HG03354 (cell line): ENCODE measurements at regions not wholly inside any gene's neighbourhood (a gene's known extent, or its start where the extent isn't known, plus 50 kb on each side); places are given as distances from the start of the nearest gene placed in this dataset.

Experiments used
- ATAC-seq: cut with Tn5 transposase; IDR thresholded peaks from one replicate; pipeline ENCODE4 v1.9.1; 2021; ENCODE audit warnings: mild to moderate bottlenecking; ENCODE audit not compliant: unreplicated experiment, poor library complexity, severe bottlenecking

DNA sequence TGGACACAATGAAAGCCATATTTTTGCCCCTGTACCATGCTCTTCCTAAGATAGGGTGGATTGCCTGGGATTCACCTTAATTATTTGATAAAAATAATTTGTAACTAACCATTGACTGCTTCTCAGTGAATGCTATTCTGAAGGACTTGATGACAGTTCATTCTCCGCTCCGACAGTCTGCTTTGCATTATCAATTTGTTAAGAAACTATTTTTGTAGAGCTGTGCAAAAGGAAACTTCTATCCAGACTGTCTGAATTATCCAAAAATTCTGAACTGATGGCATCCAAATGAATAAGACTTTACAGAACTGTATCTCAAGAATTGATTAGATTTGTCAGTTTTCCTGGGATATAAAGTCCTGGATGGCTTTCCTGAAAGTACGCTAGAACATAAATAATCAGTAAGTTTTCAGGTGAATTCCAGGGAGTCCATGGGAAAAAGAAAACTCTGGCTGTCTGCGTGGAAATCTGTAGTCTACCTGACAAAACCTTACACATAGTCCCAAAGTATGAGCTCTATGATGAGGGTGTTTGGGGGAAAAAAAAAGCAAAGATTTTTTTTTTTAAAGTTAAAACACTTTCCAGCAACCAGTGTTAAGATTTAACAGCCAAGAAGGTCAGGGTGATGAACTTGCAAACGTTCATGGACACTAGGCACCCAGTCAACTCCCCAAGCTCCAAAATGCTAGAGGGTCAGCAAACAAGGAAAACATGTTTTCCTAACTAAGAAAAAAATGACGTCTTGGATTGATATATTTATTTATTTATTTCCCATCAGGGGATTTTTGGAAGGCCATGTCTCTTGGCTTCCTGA, 291.1 kb upstream of the TBX3 start:
- ATAC-seq, result no peak

DNA sequence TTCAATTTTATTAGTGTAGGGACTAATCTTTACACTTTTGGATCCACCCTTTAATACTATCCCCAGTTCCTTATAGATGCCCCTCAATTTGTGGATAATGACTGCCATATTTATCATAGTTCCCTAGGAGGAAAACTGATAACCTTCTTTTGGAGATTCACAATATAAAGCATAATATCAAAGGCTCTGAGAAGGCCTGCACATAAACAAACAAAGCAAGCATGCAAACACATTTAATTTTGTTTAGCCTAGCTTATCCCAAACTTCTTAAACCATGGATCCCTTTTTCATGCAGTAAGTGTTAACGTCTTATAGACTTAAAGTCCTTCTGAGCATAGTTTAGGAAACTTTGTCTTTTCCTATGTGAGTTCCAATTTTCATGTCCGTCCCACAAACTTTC, 290.4 kb upstream of the TBX3 start:
- no peak for ATAC-seq

DNA sequence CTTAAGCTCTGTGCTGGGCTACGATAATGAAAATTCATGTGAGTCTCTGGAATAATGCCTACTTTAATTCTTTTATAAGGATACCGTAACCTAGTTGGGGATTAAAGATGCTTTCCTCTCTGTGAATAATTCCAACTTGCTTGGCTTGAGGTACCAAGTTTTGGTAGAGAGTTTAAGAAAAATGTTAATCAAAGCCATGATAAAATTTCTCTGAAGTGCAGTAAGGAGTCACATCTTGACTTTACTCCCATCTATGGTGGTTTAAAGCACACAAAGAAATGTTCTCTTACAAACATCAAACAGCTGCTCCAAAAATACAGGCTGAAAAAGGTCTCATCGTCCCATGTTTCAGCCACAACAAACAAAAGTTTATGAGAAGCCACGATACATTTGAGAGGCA, 284.8 kb upstream of the TBX3 start:
- ATAC-seq, result no peak

DNA sequence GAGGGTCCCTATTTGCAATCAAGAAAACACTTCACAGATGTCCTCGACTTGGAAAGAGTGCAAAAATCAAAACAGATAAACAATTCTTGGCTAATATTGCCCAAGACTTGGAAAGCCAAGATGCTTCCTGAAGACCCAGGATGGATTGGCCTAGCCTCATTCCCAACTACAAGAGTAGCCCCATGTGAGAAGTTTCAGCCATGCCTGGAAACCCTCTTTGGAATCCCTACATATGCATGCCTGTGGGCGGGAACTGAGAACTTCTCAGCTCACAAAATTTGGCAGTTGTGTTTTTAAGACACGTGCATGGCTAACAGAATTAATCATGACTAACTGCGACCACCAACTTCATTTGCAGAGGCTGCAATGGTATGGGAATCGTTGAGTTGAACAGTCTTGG, 283.2 kb upstream of the TBX3 start:
- ATAC-seq, result no peak

DNA sequence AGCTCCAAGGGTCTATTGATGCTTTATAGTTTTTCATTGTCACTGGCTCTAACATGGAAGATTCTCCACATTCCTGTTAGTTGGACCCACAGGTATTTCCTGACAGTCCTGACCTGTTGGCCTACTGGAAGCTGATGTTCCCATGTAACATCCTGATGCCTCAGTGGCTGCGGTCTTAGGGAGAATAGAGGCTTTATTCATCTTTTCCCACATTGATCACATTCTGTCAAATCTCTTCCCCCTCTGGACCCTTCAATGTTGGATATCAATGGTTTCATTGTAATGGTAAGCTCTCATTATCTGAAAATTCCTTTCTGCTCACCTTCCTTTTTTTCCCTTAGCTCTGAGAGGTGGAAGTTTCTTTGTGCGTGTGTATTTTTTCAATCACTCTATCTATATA, 280.9 kb upstream of the TBX3 start:
- no peak for ATAC-seq

DNA sequence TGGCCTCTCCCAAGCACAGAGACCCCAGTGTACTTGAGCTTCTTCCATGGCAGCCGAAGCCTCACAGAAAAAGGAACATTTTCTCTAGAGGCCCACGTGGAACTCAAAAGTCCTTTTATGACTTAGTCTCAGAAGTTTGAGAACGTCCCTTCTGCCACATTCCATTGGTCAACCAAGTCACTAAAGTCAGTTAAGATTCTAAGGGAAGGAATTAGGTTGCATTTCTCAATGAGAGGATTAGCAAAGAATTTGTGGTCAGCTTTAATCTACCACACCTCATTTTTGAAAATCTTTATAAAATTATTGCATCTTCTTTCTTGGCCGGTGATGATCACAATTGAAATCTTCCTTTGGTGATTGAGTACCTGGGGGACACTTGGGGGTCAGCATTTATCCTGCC, 279.9 kb upstream of the TBX3 start:
- no peak for ATAC-seq

DNA sequence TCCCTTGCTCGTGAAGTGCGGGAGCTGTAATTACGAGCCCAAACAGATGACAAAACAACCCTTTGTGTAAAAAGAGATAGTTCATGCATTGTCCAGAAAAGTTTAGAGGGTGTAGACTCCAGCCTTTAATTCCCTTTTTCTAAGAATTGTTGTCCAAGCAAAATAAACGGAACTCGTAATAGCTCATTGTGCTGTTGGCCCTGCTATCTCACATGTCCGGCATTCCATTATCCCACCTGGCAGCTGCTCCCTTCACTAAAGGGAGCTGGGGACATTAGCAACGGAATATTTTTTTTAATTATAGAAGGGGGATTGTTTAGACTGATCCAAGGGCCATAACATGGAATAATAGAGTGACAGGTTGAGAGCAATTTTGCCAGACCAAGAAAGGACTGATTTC, 277.5 kb upstream of the TBX3 start:
- ATAC-seq, result no peak

DNA sequence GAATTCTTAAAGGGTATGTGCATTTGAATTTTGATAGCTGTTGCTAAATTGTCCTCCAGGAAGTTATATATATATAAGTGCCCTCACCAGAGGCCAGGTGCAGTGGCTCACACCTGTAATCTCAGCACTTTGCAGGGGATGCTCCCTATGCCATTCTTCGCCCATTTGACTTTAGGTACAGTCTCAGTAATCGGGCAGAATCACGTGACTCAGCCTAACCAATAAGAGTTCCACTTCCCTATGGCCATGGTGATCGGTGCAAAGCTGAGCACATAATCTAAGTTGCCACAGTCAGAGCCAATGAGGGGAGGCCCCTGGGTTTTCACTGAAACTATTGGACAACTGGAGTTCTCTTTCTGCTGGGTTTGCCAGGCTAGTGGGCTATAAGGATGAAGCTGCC, 274.6 kb upstream of the TBX3 start:
- ATAC-seq, result no peak

DNA sequence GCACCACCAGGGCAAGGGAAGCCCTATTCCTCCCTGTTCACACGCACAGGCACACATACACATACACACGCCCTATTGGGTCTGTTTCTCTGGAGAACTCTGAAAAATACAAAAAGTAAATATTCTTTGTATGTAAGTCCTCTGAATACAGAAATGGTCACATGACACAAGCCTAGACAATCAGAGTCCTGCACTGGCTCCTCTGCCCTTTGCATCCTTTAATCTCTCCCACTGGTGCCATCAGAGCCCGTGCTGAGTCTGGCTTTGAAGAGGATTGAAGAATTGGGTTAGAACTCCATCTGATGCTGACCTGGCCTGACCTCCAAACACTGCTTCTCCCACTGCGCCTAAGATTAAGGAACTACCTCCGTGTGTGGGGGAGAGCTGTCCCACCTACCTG, 273.2 kb upstream of the TBX3 start:
- no peak for ATAC-seq

DNA sequence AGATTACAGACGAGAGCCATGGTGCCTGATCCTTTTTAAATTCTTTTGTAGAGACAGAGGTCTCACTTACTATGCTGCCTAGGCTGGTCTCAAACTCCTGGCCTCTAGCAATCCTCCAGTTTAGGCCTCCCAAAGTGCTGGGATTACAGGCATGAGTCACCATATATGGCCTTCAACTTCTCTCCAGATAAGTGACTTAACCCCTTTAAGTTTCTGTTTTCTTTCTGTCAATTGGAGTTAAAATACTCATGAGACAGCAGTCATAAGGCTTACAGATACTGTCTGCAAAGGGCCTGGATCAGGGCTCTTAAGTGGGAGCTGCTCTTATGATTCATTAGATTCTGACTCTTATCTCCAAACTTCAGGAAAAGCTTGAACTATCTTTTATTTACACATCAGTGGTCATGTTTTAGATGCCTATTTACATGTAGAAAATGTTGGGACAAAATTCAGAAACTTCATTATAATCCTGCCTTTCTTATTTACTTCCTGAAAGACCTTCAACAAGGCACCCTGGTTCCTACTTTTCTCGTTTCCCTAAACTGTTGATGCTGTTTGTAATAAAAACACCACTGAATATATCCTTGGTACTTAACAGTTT, 271.5 kb upstream of the TBX3 start:
- ATAC-seq, result no peak

DNA sequence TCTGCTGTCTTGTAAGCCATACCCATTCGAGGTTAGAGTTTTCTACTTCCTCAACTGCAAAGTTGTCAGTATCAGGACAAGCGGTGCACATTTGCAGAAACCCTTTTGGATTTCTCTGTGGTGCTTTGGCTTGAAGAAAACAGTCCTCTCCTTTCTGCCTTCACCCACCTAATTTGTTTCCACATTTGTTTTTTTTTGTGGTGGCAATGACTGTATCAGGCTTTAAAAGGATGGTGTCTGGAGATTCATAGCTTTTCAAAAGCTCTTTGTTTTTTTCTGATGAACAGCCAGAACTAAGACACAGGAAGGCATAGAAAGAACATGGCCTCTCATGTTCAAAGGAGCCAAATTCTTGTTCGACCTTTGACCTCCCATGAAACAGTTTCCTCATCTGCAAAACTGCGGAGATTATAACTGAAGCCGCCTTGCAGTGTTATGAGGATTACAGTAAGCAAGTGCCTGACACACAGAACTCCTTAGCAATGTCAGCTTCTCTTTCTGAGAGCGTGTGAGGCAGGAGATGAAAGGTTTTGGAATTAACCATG, 270.6 kb upstream of the TBX3 start:
- no peak for ATAC-seq

DNA sequence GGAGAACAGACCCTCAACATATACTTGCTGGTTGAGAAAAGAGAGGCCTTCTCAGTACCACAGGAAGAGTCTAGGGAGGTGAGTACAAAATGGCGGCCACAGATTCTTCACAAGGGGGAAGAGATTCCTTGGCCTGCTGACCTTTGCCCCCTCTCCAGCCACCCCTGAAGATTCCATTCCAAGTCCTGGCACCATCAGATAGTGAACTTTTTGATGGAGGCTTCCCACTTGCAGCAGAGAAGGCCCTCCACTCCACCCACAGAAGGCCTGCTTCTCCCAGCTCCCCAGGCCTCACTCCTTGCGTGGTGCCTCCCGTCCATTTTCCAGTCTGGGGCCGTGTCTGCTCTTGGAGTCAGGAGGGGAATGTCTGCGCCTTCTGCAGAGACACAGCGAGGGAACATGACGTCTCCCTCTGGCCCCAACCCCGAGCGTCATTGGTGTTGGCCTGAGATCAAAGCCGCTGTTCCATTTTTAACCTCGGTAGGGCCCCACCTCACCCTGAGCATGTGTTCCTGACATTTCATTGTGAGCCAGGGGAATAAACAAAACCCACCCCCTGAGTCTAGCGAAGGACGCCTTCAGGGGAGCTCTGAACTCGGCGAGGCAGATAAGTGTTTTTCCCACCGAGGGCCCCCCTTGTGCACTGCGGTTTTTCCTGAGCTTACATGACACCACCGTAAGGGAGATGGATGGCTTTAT, 268.7 kb upstream of the TBX3 start:
- ATAC-seq, result no peak

DNA sequence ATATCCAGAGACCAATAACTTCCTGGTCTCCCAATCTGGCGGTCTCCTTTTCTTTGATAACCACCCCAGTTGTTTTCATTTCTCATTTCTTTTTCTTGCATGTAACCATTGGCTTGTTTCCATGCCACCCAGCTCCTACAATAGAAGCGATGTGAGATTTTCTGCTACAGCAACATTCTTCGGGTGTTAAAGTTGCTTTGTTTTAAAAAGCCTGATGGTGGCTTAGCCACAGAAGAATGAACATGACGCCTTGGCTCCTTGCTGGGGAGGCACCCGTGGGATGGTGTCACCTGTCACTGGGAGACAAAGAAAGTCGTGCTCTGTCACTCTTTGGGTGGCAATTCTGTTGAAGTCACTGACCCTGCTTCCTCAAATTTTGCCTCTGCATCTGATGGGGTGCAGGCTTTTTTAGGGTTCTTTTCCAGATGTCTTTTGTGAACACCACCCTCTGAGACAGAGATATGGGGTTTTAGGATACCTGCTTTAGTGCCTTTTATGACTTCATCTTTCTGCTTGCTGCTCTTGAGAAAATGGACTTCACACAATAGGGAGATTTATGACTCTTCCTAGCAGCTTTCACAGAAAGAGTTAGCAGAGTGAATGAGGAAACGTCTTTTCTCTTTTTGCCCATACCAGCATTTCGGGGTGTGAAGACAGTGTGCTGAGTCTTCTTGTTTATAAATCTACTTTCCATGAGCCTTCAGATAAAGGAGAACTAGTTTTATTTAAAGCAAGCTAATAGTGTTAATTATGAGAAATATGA, 265.3 kb upstream of the TBX3 start:
- no peak for ATAC-seq

DNA sequence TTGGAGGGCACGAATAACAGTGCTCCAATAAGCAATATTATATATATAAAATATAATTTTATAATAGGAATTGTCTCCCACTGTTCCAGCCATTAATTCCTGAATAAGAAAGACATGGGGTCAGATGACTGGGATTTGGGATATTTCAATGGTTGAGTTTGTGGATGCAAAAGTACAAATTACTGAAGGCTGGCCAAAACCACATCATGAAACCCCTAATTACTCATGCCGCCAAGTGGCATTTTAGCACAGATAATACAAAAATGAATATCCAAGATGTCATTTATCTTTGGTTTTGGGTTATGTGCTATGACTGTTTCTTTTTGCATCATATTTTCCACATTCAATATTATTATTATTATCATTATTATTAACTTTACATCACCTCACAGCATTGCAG, 261.4 kb upstream of the TBX3 start:
- ATAC-seq, result no peak

DNA sequence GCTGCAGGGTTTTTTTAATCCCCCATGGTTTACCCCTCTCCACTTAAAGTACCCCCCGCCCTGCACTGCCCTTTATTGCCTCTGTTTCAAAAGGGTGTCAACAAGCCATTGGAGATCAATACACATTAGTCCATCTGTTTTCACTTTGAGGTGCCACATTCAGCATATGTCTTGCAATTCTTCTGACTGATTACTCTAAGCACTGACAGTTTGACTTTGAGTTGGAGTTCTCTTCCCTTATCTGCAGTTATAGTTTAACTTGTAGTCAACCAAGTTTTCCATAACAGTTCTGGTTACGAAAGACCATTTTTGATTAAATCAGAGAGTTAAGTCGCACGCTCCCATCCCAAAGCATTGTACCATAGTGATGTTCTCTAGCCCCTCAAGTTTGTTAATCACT, 260.8 kb upstream of the TBX3 start:
- no peak for ATAC-seq

DNA sequence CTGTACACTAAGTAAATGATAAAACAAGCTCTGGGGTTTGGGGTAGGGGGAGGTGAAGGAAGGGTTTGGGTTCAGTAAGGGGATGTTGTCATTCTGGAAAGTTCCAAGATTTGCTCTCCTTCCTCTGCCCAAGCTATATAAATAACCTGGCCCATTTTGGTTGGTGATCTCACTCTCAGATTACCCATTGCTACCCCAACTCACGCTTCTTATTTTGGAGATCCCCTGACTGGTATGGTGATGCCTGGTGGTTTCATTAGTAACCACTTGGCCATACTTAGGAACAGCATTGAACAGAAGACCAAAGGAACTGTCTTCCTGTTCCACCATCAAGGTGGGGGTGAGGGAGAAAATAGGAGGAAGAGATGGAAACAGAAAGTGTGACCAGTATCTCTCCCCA, 259.6 kb upstream of the TBX3 start:
- ATAC-seq, result no peak

DNA sequence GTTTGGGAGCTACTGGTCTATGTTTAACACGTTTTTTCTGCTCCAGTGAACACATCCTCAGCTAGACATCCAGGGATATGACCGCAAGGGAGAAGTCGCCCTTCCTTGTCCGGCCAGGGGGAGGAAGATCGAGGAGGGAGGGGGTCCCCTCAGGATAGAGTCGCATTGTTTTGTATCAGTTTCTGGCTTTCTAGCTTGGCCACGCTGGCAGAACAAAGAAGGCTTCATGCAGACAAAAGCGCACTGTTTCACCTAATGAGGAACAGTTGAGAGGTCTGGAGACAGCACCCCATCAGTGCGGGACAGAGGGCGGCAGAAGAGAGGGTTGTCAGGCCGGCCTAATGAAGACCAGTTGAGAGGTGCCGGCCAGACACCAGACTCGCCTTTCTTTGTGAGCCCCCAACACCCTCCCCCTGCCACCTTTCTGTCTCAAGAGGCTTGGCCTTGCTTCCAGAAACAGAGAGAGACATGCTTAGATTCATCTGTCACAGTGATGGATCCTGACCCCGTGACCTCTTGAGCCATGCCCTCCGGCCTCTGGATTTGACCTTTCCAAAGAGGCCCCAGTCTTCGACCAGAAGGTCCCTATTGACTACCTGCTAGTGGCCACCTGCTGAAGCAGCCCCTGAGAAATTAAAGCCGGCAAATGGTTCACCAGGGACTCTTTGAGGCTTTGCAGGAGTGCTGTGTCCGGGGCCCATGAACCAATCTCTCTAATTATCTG, 254.7 kb upstream of the TBX3 start:
- ATAC-seq, result no peak

DNA sequence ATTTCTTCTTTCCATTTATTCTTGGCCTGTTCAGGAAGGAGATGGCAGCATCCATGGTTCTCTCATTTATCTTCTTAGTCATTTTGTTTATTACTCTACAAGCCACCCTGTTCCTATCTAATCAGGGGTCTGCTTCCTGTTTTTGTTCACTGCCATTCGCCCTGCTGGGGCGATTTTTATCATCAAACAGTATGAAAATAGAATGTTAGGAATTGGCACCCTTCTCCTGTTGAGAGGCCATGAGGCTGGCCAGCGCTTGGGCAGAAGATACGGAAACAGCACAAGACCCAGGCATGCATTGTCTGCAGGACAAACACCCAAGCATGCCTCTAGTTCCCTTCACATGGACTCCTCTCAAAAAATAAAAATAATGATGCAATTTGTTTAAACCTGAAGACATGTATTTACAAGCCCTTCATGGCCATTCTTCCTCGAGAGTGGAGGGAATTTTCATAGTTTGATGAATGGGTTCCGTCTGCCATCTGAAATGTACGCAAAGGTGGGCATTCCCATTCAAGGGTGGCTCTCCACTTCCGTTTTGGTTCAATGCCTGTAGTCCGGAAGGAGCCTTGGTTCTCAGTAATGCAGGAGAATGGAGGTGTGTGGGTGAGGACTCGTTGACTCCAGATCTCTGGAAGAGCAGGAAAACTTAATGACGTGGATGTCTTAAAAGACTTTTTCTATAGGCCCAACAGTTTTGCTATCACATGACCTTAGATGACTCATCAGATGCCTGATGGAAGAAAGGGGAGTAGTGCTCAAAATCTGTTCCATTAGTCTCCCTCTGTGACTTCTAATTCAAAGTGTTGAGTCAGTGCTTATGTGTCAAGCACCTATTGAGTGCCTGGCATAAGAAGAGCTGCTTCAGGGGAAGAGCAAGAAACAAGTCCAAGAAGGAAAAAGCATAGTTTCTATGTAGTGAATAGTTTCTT, 252.4 kb upstream of the TBX3 start:
- no peak for ATAC-seq

DNA sequence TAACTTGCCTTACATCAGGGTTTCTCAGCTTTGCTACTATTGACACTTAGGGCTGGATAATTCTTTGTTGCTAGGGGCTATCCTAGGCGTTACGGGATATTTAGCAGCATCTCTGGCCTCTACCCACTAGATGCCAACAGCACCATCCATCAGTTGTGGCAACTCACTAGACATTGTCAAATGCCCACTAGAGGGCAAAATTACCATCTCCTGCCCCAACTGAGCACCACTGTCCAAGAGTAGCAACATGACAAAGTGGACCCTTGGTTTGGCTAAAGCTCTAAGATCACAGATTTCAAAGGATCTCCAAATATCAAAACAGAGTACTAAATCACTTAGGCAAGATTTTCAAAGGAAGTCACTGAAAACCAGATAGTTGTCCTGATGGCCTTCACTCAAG, 251.7 kb upstream of the TBX3 start:
- ATAC-seq, result no peak
